Ovary (tissue), 7 donors: ENCODE measurements at regions not wholly inside any gene's neighbourhood (a gene's known extent, or its start where the extent isn't known, plus 50 kb on each side); places are given as distances from the start of the nearest gene placed in this dataset.

Source experiments
- DNase-seq, 5 donors: peaks; one replicate each; pipeline ENCODE4 v3.0.0-alpha.2; 2019 to 2020
- H3K27ac ChIP-seq, 2 donors: fragments of 200-600 bp; one replicate each; pipeline versions ENCODE4 v1.5.1 to v1.8.0; 2019 to 2022
- H3K27me3 ChIP-seq: fragments of 200-600 bp; one replicate; pipeline ENCODE4 v1.8.0; 2022
- H3K36me3 ChIP-seq: fragments of 200-600 bp; sonication (generic); one replicate; pipeline ENCODE4 v1.5.1; 2019
- H3K4me1 ChIP-seq: one replicate; pipeline ENCODE4 v1.8.1; 2013; ENCODE audit warnings: mild to moderate bottlenecking, moderate library complexity; ENCODE audit not compliant: insufficient read depth
- H3K4me3 ChIP-seq: fragments of 200-600 bp; sonication (generic); one replicate; pipeline ENCODE4 v1.5.1; 2017
- H3K9me3 ChIP-seq, 2 donors: fragments of 200-600 bp in 1 of 2; sonication (generic) in 1 of 2; one replicate each; pipeline versions ENCODE4 v1.5.1 to v1.8.1; 2013 to 2019; ENCODE audit warnings: mild to moderate bottlenecking in 1 of 2, moderate library complexity in 1 of 2
- CTCF ChIP-seq, 3 donors: fragments of 450-650 bp in 2 of 3; fragments of 200-600 bp in 1 of 3; IDR thresholded peaks; one replicate each; pipeline versions ENCODE4 v1.5.1 to v1.8.0; 2016 to 2022; ENCODE audit warnings: antibody characterized with exemption in 3 of 3, mild to moderate bottlenecking in 1 of 3
- EP300 ChIP-seq: sonication (generic); formaldehyde crosslinking; IDR thresholded peaks from one replicate; pipeline ENCODE4 v1.6.1; 2017; ENCODE audit warnings: antibody characterized with exemption
- POLR2A ChIP-seq: fragments of 450-650 bp; IDR thresholded peaks from one replicate; pipeline ENCODE4 v1.6.1; 2017; ENCODE audit warnings: antibody characterized with exemption, mild to moderate bottlenecking, moderate library complexity
- WGBS, 3 donors: extraction: QIAGEN DNeasy Blood & Tissue Kit in 1 of 3; methylation state at CpG; one replicate each; pipeline versions ENCODE4 v1.1.5 to v1.1.7; 2013 to 2017; 5-methylcytosine and 5-hydroxymethylcytosine counted together
- intact Hi-C, 4 donors: fragments of 100-400 bp; cut with DNase I; formaldehyde crosslinking; loops; one replicate each; pipeline versions ENCODE4 v1.11.0 to v1.15.1; 2022 to 2023
- donor health status: DM: no; HTN: no; CAD: no; lungs with moderate emphysema.
- donor health status: DM: no; HTN: no; CAD: no.
- donor health status: Bipolar disorder and iron deficiency.
- donor health status: DM: no; HTN: no; CAD: no.
- donor health status: DM: yes; HTN: yes; CAD: no.

- H3K4me3 ChIP-seq = no peak overlapping the region
- DNase-seq = no peak
- no peak overlapping the region for H3K27ac ChIP-seq
- TF ChIP-seq EP300 (no peak), POLR2A (no peak), CTCF (IDR thresholded peaks at IDR 0.05) (no peak)
- no peaks in the 10 kb centered on the region for H3K27me3 ChIP-seq
- no peaks in the 10 kb centered on the region for H3K4me1 ChIP-seq
- no peaks in the 10 kb centered on the region for H3K9me3 ChIP-seq
- H3K36me3 ChIP-seq = no peaks in the 10 kb centered on the region
- WGBS, 3 donors = 60 to 78% (median 64%) methylated on average over 3 of the region's 3 CpGs
- intact Hi-C loops = no loop called here
These were observed 1093.8 kb upstream of the AGA start for GRCh38 chr4:178535939-178536579.

DNA sequence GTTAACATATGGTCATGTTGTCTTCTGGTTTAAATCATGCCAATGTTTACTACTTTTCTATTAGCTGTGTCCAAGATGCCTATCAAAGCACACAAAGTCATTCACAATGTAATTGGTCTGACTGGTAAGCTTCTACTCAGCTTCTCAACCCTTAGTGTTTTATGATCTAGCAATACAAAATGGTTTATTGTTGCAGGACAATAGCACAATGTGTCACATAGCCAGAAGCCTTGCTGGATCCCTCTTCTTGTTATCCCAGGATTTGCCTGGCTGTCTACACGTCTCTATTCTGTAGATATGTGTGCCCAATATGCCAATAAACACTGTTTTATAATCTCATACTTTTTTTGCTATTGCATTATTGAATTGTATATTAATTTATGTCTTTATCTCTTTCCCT lies 1111.0 kb upstream of the AGA start:
- H3K27ac ChIP-seq = no peak overlapping the region

GRCh38 chr4:178554352-178554751 lies 1112.1 kb upstream of the AGA start:
- Histone ChIP-seq H3K4me3 (no peak overlapping the region), H3K27me3 (no peaks in the 10 kb centered on the region), H3K4me1 (no peaks in the 10 kb centered on the region), H3K36me3 (no peaks in the 10 kb centered on the region), H3K27ac (no peak overlapping the region), H3K9me3 (no peaks in the 10 kb centered on the region)
- DNase-seq = no peak
- 82 to 86% (median 85%) methylated on average over 1 of the region's 1 CpG for WGBS, 3 donors
- TF ChIP-seq EP300 = no peak
- no peak for TF ChIP-seq CTCF (IDR thresholded peaks at IDR 0.05)
- TF ChIP-seq POLR2A = no peak
- intact Hi-C loops = no loop called here

More for the DNA sequence above, 1111.0 kb upstream of the AGA start:
- no peaks in the 10 kb centered on the region for H3K4me1 ChIP-seq
- 0 to 63% (median 0%) methylated on average over 1 of the region's 1 CpG for WGBS, 3 donors
- H3K36me3 ChIP-seq = no peaks in the 10 kb centered on the region
- H3K4me3 ChIP-seq = no peak overlapping the region
- no peak for TF ChIP-seq CTCF (IDR thresholded peaks at IDR 0.05)
- TF ChIP-seq EP300 = no peak
- TF ChIP-seq POLR2A = no peak
- no peaks in the 10 kb centered on the region for H3K27me3 ChIP-seq
- intact Hi-C loops = no loop called here
- no peaks in the 10 kb centered on the region for H3K9me3 ChIP-seq
- DNase-seq = no peak

- Histone ChIP-seq H3K4me1 (no peaks in the 10 kb centered on the region), H3K4me3 (no peak overlapping the region), H3K27ac (no peak overlapping the region), H3K27me3 (no peaks in the 10 kb centered on the region), H3K9me3 (no peaks in the 10 kb centered on the region), H3K36me3 (no peaks in the 10 kb centered on the region)
- intact Hi-C loops = no loop called here
- no peak for TF ChIP-seq CTCF (IDR thresholded peaks at IDR 0.05)
- no peak for TF ChIP-seq POLR2A
- no peak for TF ChIP-seq EP300
- 46 to 61% (median 46%) methylated on average over 2 of the region's 2 CpGs for WGBS, 3 donors
- no peak for DNase-seq
These were observed 1114.6 kb upstream of the AGA start for GRCh38 chr4:178556796-178557195.
